IMR-90 (cell line): ENCODE measurements at regions not wholly inside any gene's neighbourhood (a gene's known extent, or its start where the extent isn't known, plus 50 kb on each side); places are given as distances from the start of the nearest gene placed in this dataset.

Source experiments
- CEBPB ChIP-seq: IDR thresholded peaks from 2 replicates; pipeline ENCODE4 v1.6.1; 2012; ENCODE audit warnings: low read depth, low read length, improper control_type of control experiment
- RAD21 ChIP-seq: IDR thresholded peaks from 2 replicates; pipeline ENCODE4 v1.6.1; 2012; ENCODE audit warnings: low read length, improper control_type of control experiment

GRCh38 chr12:91912178-91912577 lies 233.5 kb downstream of the BTG1 start:
- TF ChIP-seq RAD21, result no peak
- no peak for TF ChIP-seq CEBPB
